HepG2 (cell line): ENCODE measurements at regions not wholly inside any gene's neighbourhood (a gene's known extent, or its start where the extent isn't known, plus 50 kb on each side); places are given as distances from the start of the nearest gene placed in this dataset.

ENCODE experiments used
- ATAC-seq: fragments of 200-7000 bp; cut with Tn5 transposase; 3 replicates; pipeline ENCODE4 v1.9.1; 2020; ENCODE audit warnings: mild to moderate bottlenecking, moderate library complexity
- BruUV-seq: library from RNA; stranded (reverse); fragments of 400-500 nt; replicated peaks from 2 replicates; lab custom pipeline; 2021; lab: Mats Ljungman, UMichigan
- CTCF ChIA-PET: fragments of 300-600 bp; formaldehyde crosslinking; extraction: SDS; loops from one replicate; lab custom pipeline; 2021; ENCODE audit warnings: low total read pairs, inconsistent platforms, low intra/inter-chr PET ratio; lab: Yijun Ruan, JAX
- POLR2A ChIA-PET: fragments of 350-600 bp; sonication (Branson Sonifier 250); formaldehyde crosslinking; loops from one replicate; lab custom pipeline; 2020; ENCODE audit warnings: antibody characterized with exemption, inconsistent platforms; lab: Yijun Ruan, JAX
- DNase-seq: peaks from one replicate; pipeline ENCODE4 v3.0.0-alpha.2; 2015; ENCODE audit warnings: low spot score
- FAIRE-seq: peaks from 3 replicates; lab custom pipeline; 2011; peaks lifted over from hg19 to GRCh38; lab: Jason Lieb, UNC
- H2AFZ ChIP-seq: one replicate; pipeline ENCODE4 v1.6.1; 2011; ENCODE audit warnings: low read length, inconsistent platforms
- H3K27ac ChIP-seq: fragments of 300-600 bp; 3 replicates; pipeline ENCODE4 v1.8.0; 2011; ENCODE audit warnings: mixed run types, mild to moderate bottlenecking, mixed read lengths, low read length, inconsistent platforms; ENCODE audit not compliant: insufficient read depth; ENCODE audit errors: extremely low read length
- H3K27me3 ChIP-seq, 2 experiments: fragments of 200-600 bp in 1 of 2; 2 replicates in 1 of 2; 3 replicates in 1 of 2; pipeline versions ENCODE4 v1.6.0 to v1.8.0; 2011; ENCODE audit warnings: low read length in 2 of 2, mild to moderate bottlenecking in 2 of 2, moderate library complexity in 2 of 2, inconsistent platforms in 1 of 2; ENCODE audit not compliant: insufficient read depth in 2 of 2, control insufficient read depth in 1 of 2
- H3K36me3 ChIP-seq, 2 experiments: fragments of 200-600 bp in 1 of 2; replicated peaks in 1 of 2; 2 replicates in 1 of 2; 3 replicates in 1 of 2; pipeline versions ENCODE4 v1.5.1 to v1.8.0; 2011; ENCODE audit warnings: low read length in 2 of 2, inconsistent platforms in 1 of 2; ENCODE audit not compliant: insufficient read depth in 2 of 2, control insufficient read depth in 1 of 2
- H3K4me1 ChIP-seq: 2 replicates; pipeline ENCODE4 v1.5.1; 2012; ENCODE audit warnings: low read length, inconsistent platforms; ENCODE audit not compliant: insufficient read depth
- H3K4me2 ChIP-seq: 2 replicates; pipeline ENCODE4 v1.6.0; 2011; ENCODE audit warnings: low read depth, low read length, inconsistent platforms
- H3K4me3 ChIP-seq, 3 experiments: fragments of 200-600 bp in 1 of 3; sonication (generic), shearing (Covaris generic) in 1 of 3; replicated peaks in 1 of 3; 2 replicates each; pipeline ENCODE4 v1.5.1; 2011 to 2016; ENCODE audit warnings: low read length in 3 of 3, inconsistent platforms in 2 of 3, low read depth in 2 of 3, mild to moderate bottlenecking in 2 of 3, control low read depth in 1 of 3, mixed read lengths in 1 of 3; ENCODE audit not compliant: insufficient read depth in 1 of 3
- H3K79me2 ChIP-seq: one replicate; pipeline ENCODE4 v1.6.1; 2011; ENCODE audit warnings: low read length, inconsistent platforms; ENCODE audit not compliant: insufficient read depth
- H3K9ac ChIP-seq: 2 replicates; pipeline ENCODE4 v1.6.0; 2011; ENCODE audit warnings: mild to moderate bottlenecking, low read depth, low read length, inconsistent platforms; ENCODE audit not compliant: insufficient read depth
- H3K9me3 ChIP-seq: 2 replicates; pipeline ENCODE4 v1.5.1; 2012; ENCODE audit warnings: mild to moderate bottlenecking, low read length
- H4K20me1 ChIP-seq: 2 replicates; pipeline ENCODE4 v1.6.0; 2011; ENCODE audit warnings: inconsistent platforms, mild to moderate bottlenecking, low read length, moderate library complexity; ENCODE audit not compliant: insufficient read depth
- ATF6 ChIP-seq: sonication (generic); formaldehyde crosslinking; conservative IDR thresholded peaks from 2 replicates; pipeline ENCODE4 v1.4.0; 2020; ENCODE audit warnings: missing genetic modification reagents
- EEA1 ChIP-seq: sonication (generic); formaldehyde crosslinking; IDR thresholded peaks from 2 replicates; pipeline ENCODE4 v1.5.1; 2020; ENCODE audit warnings: mild to moderate bottlenecking, missing genetic modification reagents, borderline replicate concordance
- PATZ1 ChIP-seq: sonication (generic); formaldehyde crosslinking; IDR thresholded peaks from 2 replicates; pipeline ENCODE4 v1.4.0; 2020; ENCODE audit warnings: missing genetic modification reagents
- ZNF383 ChIP-seq: sonication (generic); formaldehyde crosslinking; IDR thresholded peaks from 2 replicates; pipeline ENCODE4 v1.4.0; 2020; ENCODE audit warnings: missing genetic modification reagents, mild to moderate bottlenecking, borderline replicate concordance
- ZNF547 ChIP-seq: sonication (generic); formaldehyde crosslinking; IDR thresholded peaks from 2 replicates; pipeline ENCODE4 v1.5.1; 2020; ENCODE audit warnings: mild to moderate bottlenecking, missing genetic modification reagents
- ZNF639 ChIP-seq: conservative IDR thresholded peaks from 2 replicates; pipeline ENCODE4 v1.6.1; 2018; ENCODE audit warnings: missing genetic modification reagents
- ZNF713 ChIP-seq: sonication (generic); formaldehyde crosslinking; IDR thresholded peaks from 2 replicates; pipeline ENCODE4 v1.4.0; 2020; ENCODE audit warnings: mild to moderate bottlenecking, missing genetic modification reagents
- ZNF75D ChIP-seq: sonication (generic); formaldehyde crosslinking; IDR thresholded peaks from 2 replicates; pipeline ENCODE4 v1.8.1; 2023; ENCODE audit warnings: missing genetic modification reagents, mild to moderate bottlenecking, borderline replicate concordance
- ZNF777 ChIP-seq: sonication (generic); formaldehyde crosslinking; IDR thresholded peaks from 2 replicates; pipeline ENCODE4 v1.4.0; 2020; ENCODE audit warnings: missing genetic modification reagents
- ZXDC ChIP-seq: sonication (generic); formaldehyde crosslinking; IDR thresholded peaks from 2 replicates; pipeline ENCODE4 v1.5.0; 2020; ENCODE audit warnings: mild to moderate bottlenecking, missing genetic modification reagents
- WGBS: methylation state at CpG from one replicate; pipeline ENCODE4 v1.1.6; 2017; ENCODE audit warnings: low lambda C conversion rate; 5-methylcytosine and 5-hydroxymethylcytosine counted together
- in situ Hi-C: cut with HindIII; loops from 2 replicates; pipeline ENCODE4 v1.10.0; 2017; ENCODE audit warnings: low pct_unique_long_range_greater_than_20kb; ENCODE audit not compliant: extremely low pct_ligation_motif_present
- intact Hi-C: fragments of 100-400 bp; cut with micrococcal nuclease; formaldehyde crosslinking; loops from one replicate; pipeline ENCODE4 v1.10.0; 2022; ENCODE audit not compliant: unreplicated experiment

- Histone ChIP-seq H3K79me2 (no peaks in the 10 kb centered on the region), H3K27me3 (no peaks in the 10 kb centered on the region), H4K20me1 (no peaks in the 10 kb centered on the region), H2AFZ (no peak overlapping the region), H3K4me2 (no peak overlapping the region), H3K36me3 (no peaks in the 10 kb centered on the region), H3K27ac (no peak overlapping the region), H3K9me3 (no peaks in the 10 kb centered on the region)
- ChIA-PET CTCF (no interaction called here), POLR2A (no interaction called here)
- in situ Hi-C loops (loop anchor here (25.0 kb wide), 1 partner anchor 1107 kb away; no protein-coding TSS in a partner anchor), intact Hi-C loops (no loop called here)
- 94% methylated on average over 2 of the region's 2 CpGs for WGBS
- ATAC-seq (no peak), DNase-seq (no peak)
- BruUV-seq, result no TSS peak
- TF ChIP-seq ZNF713 (CRISPR knock-in tag) (no peak), ZNF547 (CRISPR knock-in tag) (no peak), ZNF75D (CRISPR knock-in tag) (no peak), ZXDC (CRISPR knock-in tag) (no peak)
- TF ChIP-seq, all 625 proteins: peak for 0
- Histone ChIP-seq H3K4me1 (no peaks in the 10 kb centered on the region), H3K4me3 (no peak overlapping the region), H3K9ac (no peak overlapping the region)
- FAIRE-seq, result peak; percentile 8
Observed at GRCh38 chr20:52094693-52095092, 96.9 kb downstream of the ZFP64 start.

- H4K20me1 ChIP-seq, result no peaks in the 10 kb centered on the region
- intact Hi-C loops (no loop called here), in situ Hi-C loops (loop anchor here (25.0 kb wide), 1 partner anchor 1106 kb away; no protein-coding TSS in a partner anchor)
- no peaks in the 10 kb centered on the region for H3K9me3 ChIP-seq
- H3K27me3 ChIP-seq, result no peaks in the 10 kb centered on the region
- no peak overlapping the region for H2AFZ ChIP-seq
- ChIA-PET POLR2A (no interaction called here), CTCF (no interaction called here)
- no peaks in the 10 kb centered on the region for H3K79me2 ChIP-seq
- H3K4me3 ChIP-seq, result no peak overlapping the region
- H3K27ac ChIP-seq, result no peak overlapping the region
- ATAC-seq (no peak), DNase-seq (no peak), FAIRE-seq (no peak)
- BruUV-seq, result no TSS peak
- H3K36me3 ChIP-seq, result no peaks in the 10 kb centered on the region
- WGBS, result 93% methylated on average over 4 of the region's 4 CpGs
- H3K4me1 ChIP-seq, result no peaks in the 10 kb centered on the region
- H3K9ac ChIP-seq, result no peak overlapping the region
- H3K4me2 ChIP-seq, result no peak overlapping the region
- TF ChIP-seq PATZ1 (CRISPR knock-in tag) (no peak), ZNF777 (no peak), ATF6 (no peak), EEA1 (no peak), ZNF639 (CRISPR knock-in tag) (no peak), ZNF383 (CRISPR knock-in tag) (no peak)
Observed at GRCh38 chr20:52093575-52093974, 98.0 kb downstream of the ZFP64 start.
